GM23248 (cell line): ENCODE measurements at regions not wholly inside any gene's neighbourhood (a gene's known extent, or its start where the extent isn't known, plus 50 kb on each side); places are given as distances from the start of the nearest gene placed in this dataset.

Source experiments
- DNase-seq: peaks from one replicate; pipeline ENCODE4 v3.0.0-alpha.2; 2015
- H2AFZ ChIP-seq: fragments of 200-600 bp; sonication (generic); 2 replicates; pipeline ENCODE4 v1.6.1; 2016; ENCODE audit warnings: antibody characterized with exemption
- H3F3A ChIP-seq: fragments of 200-600 bp; sonication (generic); 2 replicates; pipeline ENCODE4 v1.6.1; 2016; ENCODE audit warnings: mild to moderate bottlenecking, antibody characterized with exemption, mixed run types; ENCODE audit not compliant: insufficient read depth
- H3K27ac ChIP-seq: fragments of 200-600 bp; sonication (generic); 2 replicates; pipeline ENCODE4 v1.5.1; 2016; ENCODE audit warnings: mild to moderate bottlenecking
- H3K27me3 ChIP-seq: fragments of 200-600 bp; sonication (generic); replicated peaks from 2 replicates; pipeline ENCODE4 v1.6.1; 2016; ENCODE audit warnings: mild to moderate bottlenecking; ENCODE audit not compliant: insufficient read depth
- H3K36me3 ChIP-seq: fragments of 200-600 bp; sonication (generic); 2 replicates; pipeline ENCODE4 v1.6.1; 2016; ENCODE audit warnings: low read depth, mild to moderate bottlenecking
- H3K4me1 ChIP-seq: fragments of 200-600 bp; sonication (generic); 2 replicates; pipeline ENCODE4 v1.6.1; 2016; ENCODE audit warnings: mild to moderate bottlenecking; ENCODE audit not compliant: insufficient read depth
- H3K4me2 ChIP-seq: fragments of 200-600 bp; sonication (generic); one replicate; pipeline ENCODE4 v1.6.1; 2016; ENCODE audit warnings: mild to moderate bottlenecking; ENCODE audit not compliant: unreplicated experiment
- H3K4me3 ChIP-seq: fragments of 200-600 bp; sonication (generic); 2 replicates; pipeline ENCODE4 v1.5.1; 2016; ENCODE audit warnings: mild to moderate bottlenecking
- H3K79me2 ChIP-seq: fragments of 200-600 bp; sonication (generic); 2 replicates; pipeline ENCODE4 v1.6.1; 2016; ENCODE audit warnings: mild to moderate bottlenecking; ENCODE audit not compliant: insufficient read depth
- H3K9ac ChIP-seq: fragments of 200-600 bp; sonication (generic); 2 replicates; pipeline ENCODE4 v1.6.1; 2016; ENCODE audit warnings: mild to moderate bottlenecking
- H3K9me2 ChIP-seq: fragments of 200-600 bp; sonication (generic); 2 replicates; pipeline ENCODE4 v1.6.1; 2016; ENCODE audit warnings: mixed run types, mild to moderate bottlenecking, moderate library complexity; ENCODE audit not compliant: insufficient read depth
- H3K9me3 ChIP-seq: fragments of 200-600 bp; sonication (generic); one replicate; pipeline ENCODE4 v1.6.1; 2017; ENCODE audit warnings: low read depth
- H4K20me1 ChIP-seq: fragments of 200-600 bp; sonication (generic); 2 replicates; pipeline ENCODE4 v1.6.0; 2016; ENCODE audit not compliant: insufficient read depth
- EZH2 ChIP-seq: fragments of 200-600 bp; sonication (generic); IDR thresholded peaks from 2 replicates; pipeline ENCODE4 v1.6.1; 2018; ENCODE audit warnings: antibody characterized with exemption, mild to moderate bottlenecking; ENCODE audit not compliant: insufficient read depth, poor library complexity, severe bottlenecking
- EZH2phosphoT487 ChIP-seq: fragments of 200-600 bp; sonication (generic); IDR thresholded peaks from 2 replicates; pipeline ENCODE4 v1.6.1; 2018; ENCODE audit warnings: antibody characterized with exemption, moderate library complexity, mild to moderate bottlenecking, low read depth; ENCODE audit not compliant: insufficient read depth
- WGBS, 2 experiments: methylation state at CpG; one replicate each; pipeline ENCODE4 v1.1.6; 2015 to 2017; ENCODE audit warnings: low lambda C conversion rate in 2 of 2, low coverage in 1 of 2; ENCODE audit errors: missing lambda C conversion rate in 2 of 2; 5-methylcytosine and 5-hydroxymethylcytosine counted together
- in situ Hi-C: fragments of 300-500 bp; cut with MboI; formaldehyde crosslinking; loops from 2 replicates; pipeline ENCODE4 v1.15.0; 2020

- Histone ChIP-seq H3K36me3 (no peaks in the 10 kb centered on the region), H3K4me3 (no peak overlapping the region), H3K4me2 (no peak overlapping the region), H3K9me3 (no peaks in the 10 kb centered on the region), H3K9ac (no peak overlapping the region), H3K27me3 (peaks cover 35% of the 10 kb centered on the region), H3K9me2 (no peaks in the 10 kb centered on the region), H3K27ac (no peak overlapping the region), H3K79me2 (no peaks in the 10 kb centered on the region), H2AFZ (no peak overlapping the region), H4K20me1 (no peaks in the 10 kb centered on the region), H3K4me1 (no peaks in the 10 kb centered on the region), H3F3A (no peaks in the 10 kb centered on the region)
- TF ChIP-seq EZH2phosphoT487 (no peak), EZH2 (no peak)
- in situ Hi-C loops: no loop called here
- DNase-seq: no peak
- WGBS, 2 experiments: 47 to 48% methylated on average over 35 to 36 of the region's 36 CpGs
Observed at GRCh38 chr7:1364068-1364905, 95.0 kb downstream of the MICALL2 start.

- H3K9me2 ChIP-seq: no peaks in the 10 kb centered on the region
Observed at GRCh38 chr7:1364906-1365570, 94.2 kb downstream of the MICALL2 start.

GRCh38 chr7:1365846-1366245, 93.4 kb downstream of the MICALL2 start:
- in situ Hi-C loops: no loop called here
- peaks cover 47% of the 10 kb centered on the region for H3K27me3 ChIP-seq
- H3K9me2 ChIP-seq: no peaks in the 10 kb centered on the region
- H3K27ac ChIP-seq: no peak overlapping the region
- 70 to 73% methylated on average over 7 of the region's 7 CpGs for WGBS, 2 experiments
- no peaks in the 10 kb centered on the region for H3K36me3 ChIP-seq
- no peaks in the 10 kb centered on the region for H3K79me2 ChIP-seq
- no peak overlapping the region for H2AFZ ChIP-seq
- H3K4me3 ChIP-seq: no peak overlapping the region
- H4K20me1 ChIP-seq: no peaks in the 10 kb centered on the region
- no peaks in the 10 kb centered on the region for H3F3A ChIP-seq
- no peak overlapping the region for H3K9ac ChIP-seq
- no peaks in the 10 kb centered on the region for H3K4me1 ChIP-seq
- DNase-seq: no peak
- no peaks in the 10 kb centered on the region for H3K9me3 ChIP-seq
- H3K4me2 ChIP-seq: no peak overlapping the region
- no peak for TF ChIP-seq EZH2
- no peak for TF ChIP-seq EZH2phosphoT487

More at GRCh38 chr7:1364906-1365570, 94.2 kb downstream of the MICALL2 start:
- no peaks in the 10 kb centered on the region for H3K79me2 ChIP-seq
- H3K4me1 ChIP-seq: no peaks in the 10 kb centered on the region
- no peak overlapping the region for H2AFZ ChIP-seq
- in situ Hi-C loops: no loop called here
- WGBS, 2 experiments: 58 to 59% methylated on average over 13 of the region's 13 CpGs
- H3K9me3 ChIP-seq: no peaks in the 10 kb centered on the region
- no peak overlapping the region for H3K4me2 ChIP-seq
- no peak for TF ChIP-seq EZH2
- TF ChIP-seq EZH2phosphoT487: no peak
- peaks cover 39% of the 10 kb centered on the region for H3K27me3 ChIP-seq
- no peaks in the 10 kb centered on the region for H4K20me1 ChIP-seq
- H3K27ac ChIP-seq: no peak overlapping the region
- no peak for DNase-seq
- no peaks in the 10 kb centered on the region for H3F3A ChIP-seq
- no peak overlapping the region for H3K9ac ChIP-seq
- H3K4me3 ChIP-seq: no peak overlapping the region
- no peaks in the 10 kb centered on the region for H3K36me3 ChIP-seq

- no peaks in the 10 kb centered on the region for H3K79me2 ChIP-seq
- no peaks in the 10 kb centered on the region for H3K9me3 ChIP-seq
- no peaks in the 10 kb centered on the region for H3K9me2 ChIP-seq
- H3K4me3 ChIP-seq: no peak overlapping the region
- H3K4me1 ChIP-seq: no peaks in the 10 kb centered on the region
- TF ChIP-seq EZH2phosphoT487: no peak
- TF ChIP-seq EZH2: no peak
- no peaks in the 10 kb centered on the region for H4K20me1 ChIP-seq
- H3K36me3 ChIP-seq: no peaks in the 10 kb centered on the region
- no peak overlapping the region for H3K4me2 ChIP-seq
- H3K27ac ChIP-seq: no peak overlapping the region
- no peaks in the 10 kb centered on the region for H3F3A ChIP-seq
- in situ Hi-C loops: no loop called here
- WGBS, 2 experiments: 31 to 35% methylated on average over 11 to 13 of the region's 13 CpGs
- peaks cover 58% of the 10 kb centered on the region for H3K27me3 ChIP-seq
- DNase-seq: no peak
- no peak overlapping the region for H2AFZ ChIP-seq
- no peak overlapping the region for H3K9ac ChIP-seq
Observed at GRCh38 chr7:1366801-1367405, 92.4 kb downstream of the MICALL2 start.
